ENCODE measurements at regions not wholly inside any gene's neighbourhood (a gene's known extent, or its start where the extent isn't known, plus 50 kb on each side); places are given as distances from the start of the nearest gene placed in this dataset.

DNA sequence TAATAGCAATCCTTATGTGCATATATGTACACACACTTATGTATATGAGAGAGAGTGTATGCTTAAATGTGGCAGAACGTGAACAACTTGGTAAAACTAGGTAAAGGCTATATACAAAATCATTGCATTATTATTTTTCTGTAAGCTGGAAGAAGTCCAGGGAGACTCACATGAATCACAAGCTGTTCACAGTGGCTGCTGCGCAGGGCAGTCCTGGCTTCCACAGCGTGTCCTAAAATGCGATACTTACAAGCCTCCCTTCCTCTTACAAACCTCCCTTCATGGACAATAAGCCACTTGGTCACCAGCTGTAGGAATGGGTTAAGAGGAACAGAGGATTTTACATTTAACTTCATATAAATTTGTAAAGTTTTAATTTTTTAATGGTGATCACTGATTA lies 114.9 kb upstream of the AGAP1 start:
- TF ChIP-seq, protein P1, sequence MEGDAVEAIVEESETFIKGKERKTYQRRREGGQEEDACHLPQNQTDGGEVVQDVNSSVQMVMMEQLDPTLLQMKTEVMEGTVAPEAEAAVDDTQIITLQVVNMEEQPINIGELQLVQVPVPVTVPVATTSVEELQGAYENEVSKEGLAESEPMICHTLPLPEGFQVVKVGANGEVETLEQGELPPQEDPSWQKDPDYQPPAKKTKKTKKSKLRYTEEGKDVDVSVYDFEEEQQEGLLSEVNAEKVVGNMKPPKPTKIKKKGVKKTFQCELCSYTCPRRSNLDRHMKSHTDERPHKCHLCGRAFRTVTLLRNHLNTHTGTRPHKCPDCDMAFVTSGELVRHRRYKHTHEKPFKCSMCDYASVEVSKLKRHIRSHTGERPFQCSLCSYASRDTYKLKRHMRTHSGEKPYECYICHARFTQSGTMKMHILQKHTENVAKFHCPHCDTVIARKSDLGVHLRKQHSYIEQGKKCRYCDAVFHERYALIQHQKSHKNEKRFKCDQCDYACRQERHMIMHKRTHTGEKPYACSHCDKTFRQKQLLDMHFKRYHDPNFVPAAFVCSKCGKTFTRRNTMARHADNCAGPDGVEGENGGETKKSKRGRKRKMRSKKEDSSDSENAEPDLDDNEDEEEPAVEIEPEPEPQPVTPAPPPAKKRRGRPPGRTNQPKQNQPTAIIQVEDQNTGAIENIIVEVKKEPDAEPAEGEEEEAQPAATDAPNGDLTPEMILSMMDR (conservative IDR thresholded peaks at IDR 0.05) = no peak
- TF ChIP-seq ZFX (IDR thresholded peaks at IDR 0.05) = no peak
